SK-N-SH treated with all-trans-retinoic acid at 6 μM for 48 hours (cell line): ENCODE measurements at regions not wholly inside any gene's neighbourhood (a gene's known extent, or its start where the extent isn't known, plus 50 kb on each side); places are given as distances from the start of the nearest gene placed in this dataset.

ENCODE experiments used
- ATAC-seq: fragments of 200-7000 bp; cut with Tn5 transposase; 3 replicates; pipeline ENCODE4 v1.9.1; 2020; ENCODE audit warnings: mild to moderate bottlenecking, moderate library complexity
- ARNTL ChIP-seq: fragments of 450-650 bp; formaldehyde crosslinking; IDR thresholded peaks from 2 replicates; pipeline ENCODE4 v1.5.0; 2020; ENCODE audit warnings: low read depth, mild to moderate bottlenecking, moderate library complexity, borderline replicate concordance
- BACH2 ChIP-seq: fragments of 250-450 bp; sonication (Bioruptor Pico); IDR thresholded peaks from 2 replicates; pipeline ENCODE4 v1.9.0; 2021; ENCODE audit warnings: mild to moderate bottlenecking, borderline replicate concordance
- CSDC2 ChIP-seq: fragments of 250-450 bp; sonication (Bioruptor Pico); IDR thresholded peaks from 2 replicates; pipeline ENCODE4 v1.5.0; 2020; ENCODE audit warnings: mild to moderate bottlenecking, moderate library complexity
- GLIS3 ChIP-seq: fragments of 250-450 bp; sonication (Bioruptor Pico); IDR thresholded peaks from 2 replicates; pipeline ENCODE4 v1.5.0; 2020; ENCODE audit warnings: mild to moderate bottlenecking, moderate library complexity
- ISL1 ChIP-seq: fragments of 250-450 bp; sonication (Bioruptor Pico); IDR thresholded peaks from 2 replicates; pipeline ENCODE4 v2.1.2; 2022; ENCODE audit warnings: mild to moderate bottlenecking, moderate library complexity
- OSR1 ChIP-seq: fragments of 250-450 bp; sonication (Bioruptor Pico); IDR thresholded peaks from 2 replicates; pipeline ENCODE4 v1.8.0; 2022; ENCODE audit warnings: moderate library complexity, mild to moderate bottlenecking, inconsistent platforms
- RARB ChIP-seq: fragments of 250-450 bp; sonication (Bioruptor Pico); IDR thresholded peaks from 2 replicates; pipeline ENCODE4 v1.8.0; 2021; ENCODE audit warnings: mild to moderate bottlenecking, moderate library complexity
- TCF4 ChIP-seq: fragments of 250-450 bp; sonication (Bioruptor Pico); IDR thresholded peaks from 2 replicates; pipeline ENCODE4 v1.8.0; 2021; ENCODE audit warnings: mild to moderate bottlenecking, moderate library complexity, borderline replicate concordance
- ZC3H10 ChIP-seq: fragments of 250-450 bp; sonication (Bioruptor Pico); IDR thresholded peaks from 2 replicates; pipeline ENCODE4 v1.5.1; 2021; ENCODE audit warnings: mild to moderate bottlenecking, moderate library complexity
- ZFP30 ChIP-seq: fragments of 450-650 bp; formaldehyde crosslinking; IDR thresholded peaks from 2 replicates; pipeline ENCODE4 v1.5.0; 2022; ENCODE audit warnings: mild to moderate bottlenecking, moderate library complexity
- ZNF565 ChIP-seq: fragments of 450-650 bp; formaldehyde crosslinking; conservative IDR thresholded peaks from 2 replicates; pipeline ENCODE4 v1.5.0; 2020; ENCODE audit warnings: low read depth, mild to moderate bottlenecking, moderate library complexity
- ZNF70 ChIP-seq: fragments of 450-650 bp; formaldehyde crosslinking; IDR thresholded peaks from 2 replicates; pipeline ENCODE4 v1.5.0; 2020; ENCODE audit warnings: mild to moderate bottlenecking, moderate library complexity
- ZNF8 ChIP-seq: fragments of 450-650 bp; formaldehyde crosslinking; IDR thresholded peaks from 2 replicates; pipeline ENCODE4 v1.5.0; 2020; ENCODE audit warnings: mild to moderate bottlenecking, moderate library complexity
- TF ChIP-seq, protein P1 (sequence below): fragments of 250-450 bp; sonication (Bioruptor Pico); IDR thresholded peaks from 2 replicates; pipeline ENCODE4 v1.5.1; 2021; ENCODE audit warnings: mild to moderate bottlenecking, moderate library complexity
- TF ChIP-seq, protein P2 (sequence below): fragments of 250-450 bp; sonication (Bioruptor Pico); IDR thresholded peaks from 2 replicates; pipeline ENCODE4 v1.8.0; 2020; ENCODE audit warnings: mild to moderate bottlenecking, moderate library complexity, borderline replicate concordance
- TF ChIP-seq, protein P3 (sequence below): fragments of 250-450 bp; sonication (Bioruptor Pico); IDR thresholded peaks from 2 replicates; pipeline ENCODE4 v1.5.0; 2020; ENCODE audit warnings: mild to moderate bottlenecking, moderate library complexity
- TF ChIP-seq, protein P4 (sequence below): fragments of 250-450 bp; sonication (Bioruptor Pico); IDR thresholded peaks from 2 replicates; pipeline ENCODE4 v1.8.0; 2021; ENCODE audit warnings: low read depth, mild to moderate bottlenecking, moderate library complexity, borderline replicate concordance

DNA sequence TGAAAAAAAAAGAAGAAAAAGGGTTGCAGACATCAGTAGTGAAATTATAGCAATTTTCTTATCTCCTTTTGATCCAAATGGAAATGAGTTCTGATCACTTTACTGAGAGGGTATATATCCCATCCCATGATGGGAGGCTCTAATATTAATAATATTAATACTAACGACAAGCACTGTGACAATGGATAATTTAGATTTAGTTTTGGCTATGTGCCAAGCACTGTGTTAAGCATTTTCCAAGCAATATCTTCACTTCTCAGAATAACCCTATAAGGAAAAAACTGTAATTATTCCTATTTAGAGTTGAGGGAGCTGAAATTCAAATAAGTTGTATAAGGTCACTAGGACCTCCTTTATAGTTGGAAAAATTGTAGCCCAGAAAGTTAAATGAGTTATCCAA, 58.4 kb upstream of the ASTN2 start:
- TF ChIP-seq GLIS3 (CRISPR knock-in tag) (no peak), ZNF70 (no peak), ARNTL (CRISPR knock-in tag) (no peak), ISL1 (CRISPR knock-in tag) (no peak), ZFP30 (CRISPR knock-in tag) (no peak), ZNF565 (CRISPR knock-in tag) (no peak), CSDC2 (CRISPR knock-in tag) (no peak)
- TF ChIP-seq, protein P1, sequence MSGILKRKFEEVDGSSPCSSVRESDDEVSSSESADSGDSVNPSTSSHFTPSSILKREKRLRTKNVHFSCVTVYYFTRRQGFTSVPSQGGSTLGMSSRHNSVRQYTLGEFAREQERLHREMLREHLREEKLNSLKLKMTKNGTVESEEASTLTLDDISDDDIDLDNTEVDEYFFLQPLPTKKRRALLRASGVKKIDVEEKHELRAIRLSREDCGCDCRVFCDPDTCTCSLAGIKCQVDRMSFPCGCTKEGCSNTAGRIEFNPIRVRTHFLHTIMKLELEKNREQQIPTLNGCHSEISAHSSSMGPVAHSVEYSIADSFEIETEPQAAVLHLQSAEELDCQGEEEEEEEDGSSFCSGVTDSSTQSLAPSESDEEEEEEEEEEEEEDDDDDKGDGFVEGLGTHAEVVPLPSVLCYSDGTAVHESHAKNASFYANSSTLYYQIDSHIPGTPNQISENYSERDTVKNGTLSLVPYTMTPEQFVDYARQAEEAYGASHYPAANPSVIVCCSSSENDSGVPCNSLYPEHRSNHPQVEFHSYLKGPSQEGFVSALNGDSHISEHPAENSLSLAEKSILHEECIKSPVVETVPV (CRISPR knock-in tag): no peak
- TF ChIP-seq, protein P2, sequence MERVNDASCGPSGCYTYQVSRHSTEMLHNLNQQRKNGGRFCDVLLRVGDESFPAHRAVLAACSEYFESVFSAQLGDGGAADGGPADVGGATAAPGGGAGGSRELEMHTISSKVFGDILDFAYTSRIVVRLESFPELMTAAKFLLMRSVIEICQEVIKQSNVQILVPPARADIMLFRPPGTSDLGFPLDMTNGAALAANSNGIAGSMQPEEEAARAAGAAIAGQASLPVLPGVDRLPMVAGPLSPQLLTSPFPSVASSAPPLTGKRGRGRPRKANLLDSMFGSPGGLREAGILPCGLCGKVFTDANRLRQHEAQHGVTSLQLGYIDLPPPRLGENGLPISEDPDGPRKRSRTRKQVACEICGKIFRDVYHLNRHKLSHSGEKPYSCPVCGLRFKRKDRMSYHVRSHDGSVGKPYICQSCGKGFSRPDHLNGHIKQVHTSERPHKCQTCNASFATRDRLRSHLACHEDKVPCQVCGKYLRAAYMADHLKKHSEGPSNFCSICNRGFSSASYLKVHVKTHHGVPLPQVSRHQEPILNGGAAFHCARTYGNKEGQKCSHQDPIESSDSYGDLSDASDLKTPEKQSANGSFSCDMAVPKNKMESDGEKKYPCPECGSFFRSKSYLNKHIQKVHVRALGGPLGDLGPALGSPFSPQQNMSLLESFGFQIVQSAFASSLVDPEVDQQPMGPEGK (CRISPR knock-in tag): no peak
- TF ChIP-seq, protein P3, sequence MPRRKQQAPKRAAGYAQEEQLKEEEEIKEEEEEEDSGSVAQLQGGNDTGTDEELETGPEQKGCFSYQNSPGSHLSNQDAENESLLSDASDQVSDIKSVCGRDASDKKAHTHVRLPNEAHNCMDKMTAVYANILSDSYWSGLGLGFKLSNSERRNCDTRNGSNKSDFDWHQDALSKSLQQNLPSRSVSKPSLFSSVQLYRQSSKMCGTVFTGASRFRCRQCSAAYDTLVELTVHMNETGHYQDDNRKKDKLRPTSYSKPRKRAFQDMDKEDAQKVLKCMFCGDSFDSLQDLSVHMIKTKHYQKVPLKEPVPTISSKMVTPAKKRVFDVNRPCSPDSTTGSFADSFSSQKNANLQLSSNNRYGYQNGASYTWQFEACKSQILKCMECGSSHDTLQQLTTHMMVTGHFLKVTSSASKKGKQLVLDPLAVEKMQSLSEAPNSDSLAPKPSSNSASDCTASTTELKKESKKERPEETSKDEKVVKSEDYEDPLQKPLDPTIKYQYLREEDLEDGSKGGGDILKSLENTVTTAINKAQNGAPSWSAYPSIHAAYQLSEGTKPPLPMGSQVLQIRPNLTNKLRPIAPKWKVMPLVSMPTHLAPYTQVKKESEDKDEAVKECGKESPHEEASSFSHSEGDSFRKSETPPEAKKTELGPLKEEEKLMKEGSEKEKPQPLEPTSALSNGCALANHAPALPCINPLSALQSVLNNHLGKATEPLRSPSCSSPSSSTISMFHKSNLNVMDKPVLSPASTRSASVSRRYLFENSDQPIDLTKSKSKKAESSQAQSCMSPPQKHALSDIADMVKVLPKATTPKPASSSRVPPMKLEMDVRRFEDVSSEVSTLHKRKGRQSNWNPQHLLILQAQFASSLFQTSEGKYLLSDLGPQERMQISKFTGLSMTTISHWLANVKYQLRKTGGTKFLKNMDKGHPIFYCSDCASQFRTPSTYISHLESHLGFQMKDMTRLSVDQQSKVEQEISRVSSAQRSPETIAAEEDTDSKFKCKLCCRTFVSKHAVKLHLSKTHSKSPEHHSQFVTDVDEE (CRISPR knock-in tag): no peak
- ATAC-seq: no peak

DNA sequence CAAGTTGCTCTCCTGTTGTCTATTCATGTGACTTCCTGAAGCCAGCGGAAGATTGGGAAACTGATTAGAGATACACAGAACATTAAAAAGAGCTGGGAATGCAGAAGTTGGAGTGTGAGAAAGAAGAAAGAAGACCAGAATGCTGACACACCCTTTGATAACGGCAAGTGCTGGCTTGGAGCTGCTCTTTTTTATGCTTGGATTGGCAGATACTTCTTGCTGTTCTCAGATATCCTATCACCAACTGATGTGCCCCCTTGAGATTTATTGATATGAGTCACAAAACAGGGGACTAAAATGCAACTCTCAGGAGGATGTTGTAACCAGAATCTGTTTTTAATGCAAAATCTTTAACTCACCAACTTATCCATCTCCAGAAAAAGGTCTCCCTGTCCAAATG, 56.0 kb upstream of the ASTN2 start:
- TF ChIP-seq CSDC2 (CRISPR knock-in tag) (no peak), ZC3H10 (CRISPR knock-in tag) (no peak), RARB (CRISPR knock-in tag) (no peak)
- TF ChIP-seq, protein P3 (CRISPR knock-in tag): no peak
- TF ChIP-seq, protein P4, sequence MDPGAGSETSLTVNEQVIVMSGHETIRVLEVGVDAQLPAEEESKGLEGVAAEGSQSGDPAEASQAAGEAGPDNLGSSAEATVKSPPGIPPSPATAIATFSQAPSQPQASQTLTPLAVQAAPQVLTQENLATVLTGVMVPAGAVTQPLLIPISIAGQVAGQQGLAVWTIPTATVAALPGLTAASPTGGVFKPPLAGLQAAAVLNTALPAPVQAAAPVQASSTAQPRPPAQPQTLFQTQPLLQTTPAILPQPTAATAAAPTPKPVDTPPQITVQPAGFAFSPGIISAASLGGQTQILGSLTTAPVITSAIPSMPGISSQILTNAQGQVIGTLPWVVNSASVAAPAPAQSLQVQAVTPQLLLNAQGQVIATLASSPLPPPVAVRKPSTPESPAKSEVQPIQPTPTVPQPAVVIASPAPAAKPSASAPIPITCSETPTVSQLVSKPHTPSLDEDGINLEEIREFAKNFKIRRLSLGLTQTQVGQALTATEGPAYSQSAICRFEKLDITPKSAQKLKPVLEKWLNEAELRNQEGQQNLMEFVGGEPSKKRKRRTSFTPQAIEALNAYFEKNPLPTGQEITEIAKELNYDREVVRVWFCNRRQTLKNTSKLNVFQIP (CRISPR knock-in tag): no peak
- ATAC-seq: no peak

DNA sequence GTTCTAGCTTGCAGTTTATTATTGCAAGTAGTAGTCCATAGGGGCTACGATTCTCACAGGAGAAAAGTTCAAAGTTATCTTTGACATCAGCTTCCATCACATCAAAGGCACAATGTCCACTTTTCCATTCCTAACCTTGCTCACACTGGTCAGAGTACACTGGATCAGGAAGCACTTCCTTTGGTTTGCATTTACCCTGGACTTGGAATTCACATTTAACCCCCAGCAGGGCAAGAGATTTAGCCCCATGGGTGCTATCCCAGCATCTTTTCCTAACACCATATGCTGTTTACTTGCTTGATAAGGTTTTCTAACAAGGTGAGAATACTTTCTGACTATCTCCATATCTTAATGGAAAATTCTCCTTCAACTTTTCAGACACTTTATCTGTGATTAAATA, 55.6 kb upstream of the ASTN2 start:
- TF ChIP-seq ZNF8 (CRISPR knock-in tag) (no peak), ZFP30 (CRISPR knock-in tag) (no peak), ZNF70 (no peak), TCF4 (CRISPR knock-in tag) (no peak), OSR1 (CRISPR knock-in tag) (no peak), ZNF565 (CRISPR knock-in tag) (no peak), ISL1 (CRISPR knock-in tag) (no peak), BACH2 (CRISPR knock-in tag) (no peak)
- TF ChIP-seq, protein P4 (CRISPR knock-in tag): no peak
- TF ChIP-seq, all 23 proteins: peak for 0
- no peak for ATAC-seq
